OCI-LY1 (cell line): ENCODE measurements at regions not wholly inside any gene's neighbourhood (a gene's known extent, or its start where the extent isn't known, plus 50 kb on each side); places are given as distances from the start of the nearest gene placed in this dataset.

Source experiments
- H2AFZ ChIP-seq: fragments of 200-600 bp; sonication (generic), shearing (Covaris generic); 2 replicates; pipeline ENCODE4 v1.6.0; 2014; ENCODE audit warnings: antibody characterized with exemption, mild to moderate bottlenecking, low read length
- H3F3A ChIP-seq: fragments of 200-600 bp; sonication (generic), shearing (Covaris generic); 2 replicates; pipeline ENCODE4 v1.6.0; 2014; ENCODE audit warnings: mild to moderate bottlenecking, antibody characterized with exemption, low read length, moderate library complexity; ENCODE audit not compliant: insufficient read depth
- H3K27ac ChIP-seq: fragments of 200-600 bp; sonication (generic); 2 replicates; pipeline ENCODE4 v1.5.1; 2014; ENCODE audit warnings: low read length, mixed run types, mild to moderate bottlenecking, low read depth; ENCODE audit not compliant: poor library complexity, severe bottlenecking
- H3K27me3 ChIP-seq: fragments of 200-600 bp; sonication (generic); 2 replicates; pipeline ENCODE4 v1.6.0; 2014; ENCODE audit warnings: antibody characterized with exemption, mild to moderate bottlenecking, low read length, moderate library complexity; ENCODE audit not compliant: insufficient read depth
- H3K36me3 ChIP-seq: fragments of 200-600 bp; sonication (generic); 2 replicates; pipeline ENCODE4 v1.6.1; 2014; ENCODE audit warnings: mild to moderate bottlenecking, antibody characterized with exemption, low read length, moderate library complexity, mixed read lengths; ENCODE audit not compliant: insufficient read depth
- H3K4me1 ChIP-seq: fragments of 200-600 bp; sonication (generic); 2 replicates; pipeline ENCODE4 v1.5.1; 2014; ENCODE audit warnings: mild to moderate bottlenecking, low read length, moderate library complexity; ENCODE audit not compliant: insufficient read depth, severe bottlenecking
- H3K4me2 ChIP-seq: fragments of 200-600 bp; sonication (generic), shearing (Covaris generic); 2 replicates; pipeline ENCODE4 v1.6.1; 2014; ENCODE audit warnings: low read length
- H3K4me3 ChIP-seq: fragments of 200-600 bp; sonication (generic); 2 replicates; pipeline ENCODE4 v1.5.1; 2014; ENCODE audit warnings: low read length, low read depth, mild to moderate bottlenecking, mixed read lengths; ENCODE audit not compliant: poor library complexity, severe bottlenecking
- H3K79me2 ChIP-seq: fragments of 200-600 bp; shearing (Covaris generic); 2 replicates; pipeline ENCODE4 v1.6.1; 2016; ENCODE audit warnings: mixed run types, low read length, mixed read lengths; ENCODE audit not compliant: insufficient read depth
- H3K9ac ChIP-seq: fragments of 200-600 bp; sonication (generic), shearing (Covaris generic); 2 replicates; pipeline ENCODE4 v1.6.1; 2014; ENCODE audit warnings: mild to moderate bottlenecking, low read length, mixed read lengths
- H3K9me2 ChIP-seq: fragments of 200-600 bp; sonication (generic), shearing (Covaris generic); 2 replicates; pipeline ENCODE4 v1.6.1; 2014; ENCODE audit warnings: low read depth, mild to moderate bottlenecking, low read length, mixed read lengths
- H3K9me3 ChIP-seq: fragments of 200-600 bp; shearing (Covaris generic); 2 replicates; pipeline ENCODE4 v1.6.1; 2014; ENCODE audit warnings: low read length, mixed read lengths
- H4K20me1 ChIP-seq: fragments of 200-600 bp; sonication (generic), shearing (Covaris generic); 2 replicates; pipeline ENCODE4 v1.6.0; 2016; ENCODE audit warnings: mild to moderate bottlenecking, low read length; ENCODE audit not compliant: insufficient read depth
- CTCF ChIP-seq: fragments of 200-600 bp; sonication (generic), shearing (Covaris generic); IDR thresholded peaks from 2 replicates; pipeline ENCODE4 v1.5.1; 2017; ENCODE audit warnings: mild to moderate bottlenecking, antibody characterized with exemption, low read length, moderate library complexity, mixed read lengths
- EZH2 ChIP-seq: fragments of 200-600 bp; sonication (generic), shearing (Covaris generic); IDR thresholded peaks from 2 replicates; pipeline ENCODE4 v1.8.0; 2017; ENCODE audit warnings: borderline replicate concordance, mixed run types, mild to moderate bottlenecking, antibody characterized with exemption, low read length, moderate library complexity, mixed read lengths

DNA sequence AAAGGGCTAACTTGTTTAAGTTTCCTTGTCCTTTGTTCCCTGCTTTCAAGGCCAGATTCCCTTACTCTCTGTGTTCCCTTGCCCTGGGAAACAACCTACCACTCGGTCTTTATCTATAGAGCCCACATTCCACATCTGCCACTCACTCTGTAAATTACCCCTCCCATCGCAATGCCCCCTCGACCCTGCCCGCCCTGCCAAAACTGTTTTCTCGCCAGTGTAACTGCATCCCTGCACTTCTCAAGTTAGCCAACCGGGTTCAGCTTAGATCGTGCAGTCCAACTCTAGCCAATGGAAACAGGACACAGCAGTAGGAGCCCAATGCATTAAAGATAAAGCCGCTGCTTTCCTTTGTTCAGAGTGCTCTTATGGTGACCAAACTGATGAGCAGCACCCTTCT lies 263.6 kb downstream of the TBL1XR1 start:
- H3F3A ChIP-seq = no peaks in the 10 kb centered on the region
- H3K4me1 ChIP-seq = no peaks in the 10 kb centered on the region
- no peak overlapping the region for H3K27ac ChIP-seq
- H3K9me2 ChIP-seq = no peaks in the 10 kb centered on the region
- no peak overlapping the region for H3K4me3 ChIP-seq
- no peaks in the 10 kb centered on the region for H3K36me3 ChIP-seq
- H2AFZ ChIP-seq = no peak overlapping the region
- no peaks in the 10 kb centered on the region for H3K27me3 ChIP-seq
- H3K9me3 ChIP-seq = no peaks in the 10 kb centered on the region
- H3K79me2 ChIP-seq = no peaks in the 10 kb centered on the region
- no peaks in the 10 kb centered on the region for H4K20me1 ChIP-seq
- no peak overlapping the region for H3K4me2 ChIP-seq
- H3K9ac ChIP-seq = no peak overlapping the region
- no peak for TF ChIP-seq CTCF
- no peak for TF ChIP-seq EZH2

DNA sequence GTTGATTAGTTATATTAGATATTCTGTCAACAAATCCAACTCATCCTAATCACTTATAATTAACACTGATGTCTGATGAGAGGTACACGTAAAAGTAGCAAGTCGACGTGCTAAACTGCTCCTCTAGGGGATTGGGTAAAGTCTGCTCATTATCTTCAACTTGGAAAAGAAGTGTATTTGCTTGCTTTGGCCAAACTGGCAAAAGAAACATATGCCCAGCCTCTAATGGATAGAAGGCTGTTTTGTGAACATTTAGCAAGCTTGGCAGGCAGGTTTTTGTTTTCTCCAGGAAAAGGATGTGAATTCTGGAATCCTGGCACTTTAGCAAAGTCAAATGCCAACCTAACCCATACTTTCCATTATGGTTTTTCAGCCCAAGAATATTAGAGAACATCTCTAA lies 264.8 kb downstream of the TBL1XR1 start:
- H3K36me3 ChIP-seq = no peaks in the 10 kb centered on the region

DNA sequence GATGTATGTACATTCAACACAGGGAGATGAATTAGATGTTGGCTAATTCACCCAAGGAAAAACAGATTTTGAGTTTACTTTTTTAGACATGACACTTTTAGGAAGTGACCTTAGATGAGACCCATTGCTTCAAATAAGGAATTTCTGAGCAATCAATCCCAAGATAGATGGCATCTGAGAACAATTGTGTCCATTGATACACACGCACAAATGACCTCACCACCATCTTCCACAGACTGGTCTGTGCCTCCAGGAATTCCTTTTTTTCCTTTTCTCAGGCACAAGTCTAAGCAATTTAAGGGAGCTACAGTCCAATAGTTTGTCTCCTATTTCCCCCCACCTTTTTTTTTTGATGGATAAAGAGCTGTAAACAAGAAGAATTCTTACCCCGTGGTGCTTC lies 265.3 kb downstream of the TBL1XR1 start:
- H3K4me2 ChIP-seq = no peak overlapping the region
- no peaks in the 10 kb centered on the region for H4K20me1 ChIP-seq
- H3K27me3 ChIP-seq = no peaks in the 10 kb centered on the region
- no peaks in the 10 kb centered on the region for H3K36me3 ChIP-seq
- H3K4me1 ChIP-seq = no peaks in the 10 kb centered on the region
- H3K9ac ChIP-seq = no peak overlapping the region
- no peaks in the 10 kb centered on the region for H3K9me3 ChIP-seq
- H3K79me2 ChIP-seq = no peaks in the 10 kb centered on the region
- no peaks in the 10 kb centered on the region for H3F3A ChIP-seq
- no peak overlapping the region for H3K27ac ChIP-seq
- no peak overlapping the region for H2AFZ ChIP-seq
- no peak overlapping the region for H3K4me3 ChIP-seq
- no peak for TF ChIP-seq EZH2
- no peak for TF ChIP-seq CTCF
- H3K9me2 ChIP-seq = no peaks in the 10 kb centered on the region

More for the DNA sequence above, 264.8 kb downstream of the TBL1XR1 start:
- Histone ChIP-seq H3K79me2 (no peaks in the 10 kb centered on the region), H3K9me3 (no peaks in the 10 kb centered on the region), H2AFZ (no peak overlapping the region), H3K4me3 (no peak overlapping the region), H3K4me2 (no peak overlapping the region), H3K9me2 (no peaks in the 10 kb centered on the region), H3K4me1 (no peaks in the 10 kb centered on the region), H3K27ac (no peak overlapping the region), H3K27me3 (no peaks in the 10 kb centered on the region), H3K9ac (no peak overlapping the region), H3F3A (no peaks in the 10 kb centered on the region), H4K20me1 (no peaks in the 10 kb centered on the region)
- no peak for TF ChIP-seq EZH2
- TF ChIP-seq CTCF = no peak
